GM23338 (cell line): ENCODE measurements at regions not wholly inside any gene's neighbourhood (a gene's known extent, or its start where the extent isn't known, plus 50 kb on each side); places are given as distances from the start of the nearest gene placed in this dataset.

Experiments used
- CREB1 ChIP-seq: fragments of 250-450 bp; sonication (Bioruptor Pico); IDR thresholded peaks from 2 replicates; pipeline ENCODE4 v1.5.0; 2020; ENCODE audit warnings: low read depth, mild to moderate bottlenecking, moderate library complexity
- CTCF ChIP-seq, 2 experiments: fragments of 200-600 bp in 1 of 2; sonication (generic) in 1 of 2; conservative IDR thresholded peaks; 2 replicates each; pipeline versions ENCODE4 v1.5.1 to v1.6.1; 2016 to 2017; ENCODE audit warnings: antibody characterized with exemption in 2 of 2, low read depth in 2 of 2, mild to moderate bottlenecking in 2 of 2, moderate library complexity in 1 of 2
- EZH2 ChIP-seq: fragments of 200-600 bp; sonication (generic); IDR thresholded peaks from one replicate; pipeline ENCODE4 v1.8.0; 2017; ENCODE audit warnings: antibody characterized with exemption, mild to moderate bottlenecking, low read depth; ENCODE audit not compliant: unreplicated experiment
- JUNB ChIP-seq: IDR thresholded peaks from one replicate; pipeline ENCODE4 v1.6.1; 2016; ENCODE audit warnings: antibody characterized with exemption; ENCODE audit not compliant: unreplicated experiment
- POLR2AphosphoS5 ChIP-seq: IDR thresholded peaks from 2 replicates; pipeline ENCODE4 v1.6.1; 2016; ENCODE audit warnings: antibody characterized with exemption, low read depth
- REST ChIP-seq: IDR thresholded peaks from one replicate; pipeline ENCODE4 v1.6.1; 2018; ENCODE audit warnings: antibody characterized with exemption; ENCODE audit not compliant: unreplicated experiment
- STAT1 ChIP-seq: IDR thresholded peaks from one replicate; pipeline ENCODE4 v1.6.1; 2016; ENCODE audit warnings: antibody characterized with exemption; ENCODE audit not compliant: unreplicated experiment
- ZNF114 ChIP-seq: fragments of 250-450 bp; sonication (Bioruptor Pico); IDR thresholded peaks from 2 replicates; pipeline ENCODE4 v1.5.0; 2020; ENCODE audit warnings: mild to moderate bottlenecking, moderate library complexity
- TF ChIP-seq, protein P1 (sequence below): fragments of 250-450 bp; sonication (Bioruptor Pico); IDR thresholded peaks from 2 replicates; pipeline ENCODE4 v1.5.0; 2020; ENCODE audit warnings: mild to moderate bottlenecking, moderate library complexity

DNA sequence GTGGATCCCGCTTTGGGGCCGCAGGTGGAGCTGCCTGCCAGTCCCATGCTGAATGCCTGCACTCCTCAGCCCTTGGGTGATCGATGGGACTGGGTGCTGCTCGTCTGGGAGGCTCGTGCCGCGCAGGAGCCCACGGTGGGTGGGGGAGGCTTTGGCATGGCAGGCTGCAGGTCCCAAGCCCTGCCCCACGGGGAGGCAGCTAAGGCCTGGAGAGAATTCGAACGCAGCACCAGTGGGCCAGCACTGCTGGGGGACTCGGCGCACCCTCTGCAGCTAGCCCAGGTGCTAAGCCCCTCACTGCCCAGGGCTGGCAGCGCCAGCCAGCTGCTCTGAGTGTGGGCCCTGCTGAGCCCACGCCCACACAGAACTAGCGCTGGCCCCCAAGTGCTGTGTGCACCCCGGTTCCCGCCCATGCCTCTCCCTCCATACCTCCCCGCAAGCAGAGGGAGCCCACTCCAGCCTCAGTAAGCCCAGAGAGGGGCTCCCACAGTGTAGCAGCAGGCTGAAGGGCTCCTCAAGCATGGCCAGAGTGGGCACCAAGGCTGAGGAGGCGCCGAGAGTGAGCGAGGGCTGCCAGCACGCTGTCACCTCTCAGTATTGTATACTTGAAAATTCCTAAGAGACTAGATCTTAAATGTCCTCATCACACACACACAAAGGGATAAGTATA lies 1654.2 kb upstream of the SLC39A10 start (continued):
- TF ChIP-seq, protein P1, sequence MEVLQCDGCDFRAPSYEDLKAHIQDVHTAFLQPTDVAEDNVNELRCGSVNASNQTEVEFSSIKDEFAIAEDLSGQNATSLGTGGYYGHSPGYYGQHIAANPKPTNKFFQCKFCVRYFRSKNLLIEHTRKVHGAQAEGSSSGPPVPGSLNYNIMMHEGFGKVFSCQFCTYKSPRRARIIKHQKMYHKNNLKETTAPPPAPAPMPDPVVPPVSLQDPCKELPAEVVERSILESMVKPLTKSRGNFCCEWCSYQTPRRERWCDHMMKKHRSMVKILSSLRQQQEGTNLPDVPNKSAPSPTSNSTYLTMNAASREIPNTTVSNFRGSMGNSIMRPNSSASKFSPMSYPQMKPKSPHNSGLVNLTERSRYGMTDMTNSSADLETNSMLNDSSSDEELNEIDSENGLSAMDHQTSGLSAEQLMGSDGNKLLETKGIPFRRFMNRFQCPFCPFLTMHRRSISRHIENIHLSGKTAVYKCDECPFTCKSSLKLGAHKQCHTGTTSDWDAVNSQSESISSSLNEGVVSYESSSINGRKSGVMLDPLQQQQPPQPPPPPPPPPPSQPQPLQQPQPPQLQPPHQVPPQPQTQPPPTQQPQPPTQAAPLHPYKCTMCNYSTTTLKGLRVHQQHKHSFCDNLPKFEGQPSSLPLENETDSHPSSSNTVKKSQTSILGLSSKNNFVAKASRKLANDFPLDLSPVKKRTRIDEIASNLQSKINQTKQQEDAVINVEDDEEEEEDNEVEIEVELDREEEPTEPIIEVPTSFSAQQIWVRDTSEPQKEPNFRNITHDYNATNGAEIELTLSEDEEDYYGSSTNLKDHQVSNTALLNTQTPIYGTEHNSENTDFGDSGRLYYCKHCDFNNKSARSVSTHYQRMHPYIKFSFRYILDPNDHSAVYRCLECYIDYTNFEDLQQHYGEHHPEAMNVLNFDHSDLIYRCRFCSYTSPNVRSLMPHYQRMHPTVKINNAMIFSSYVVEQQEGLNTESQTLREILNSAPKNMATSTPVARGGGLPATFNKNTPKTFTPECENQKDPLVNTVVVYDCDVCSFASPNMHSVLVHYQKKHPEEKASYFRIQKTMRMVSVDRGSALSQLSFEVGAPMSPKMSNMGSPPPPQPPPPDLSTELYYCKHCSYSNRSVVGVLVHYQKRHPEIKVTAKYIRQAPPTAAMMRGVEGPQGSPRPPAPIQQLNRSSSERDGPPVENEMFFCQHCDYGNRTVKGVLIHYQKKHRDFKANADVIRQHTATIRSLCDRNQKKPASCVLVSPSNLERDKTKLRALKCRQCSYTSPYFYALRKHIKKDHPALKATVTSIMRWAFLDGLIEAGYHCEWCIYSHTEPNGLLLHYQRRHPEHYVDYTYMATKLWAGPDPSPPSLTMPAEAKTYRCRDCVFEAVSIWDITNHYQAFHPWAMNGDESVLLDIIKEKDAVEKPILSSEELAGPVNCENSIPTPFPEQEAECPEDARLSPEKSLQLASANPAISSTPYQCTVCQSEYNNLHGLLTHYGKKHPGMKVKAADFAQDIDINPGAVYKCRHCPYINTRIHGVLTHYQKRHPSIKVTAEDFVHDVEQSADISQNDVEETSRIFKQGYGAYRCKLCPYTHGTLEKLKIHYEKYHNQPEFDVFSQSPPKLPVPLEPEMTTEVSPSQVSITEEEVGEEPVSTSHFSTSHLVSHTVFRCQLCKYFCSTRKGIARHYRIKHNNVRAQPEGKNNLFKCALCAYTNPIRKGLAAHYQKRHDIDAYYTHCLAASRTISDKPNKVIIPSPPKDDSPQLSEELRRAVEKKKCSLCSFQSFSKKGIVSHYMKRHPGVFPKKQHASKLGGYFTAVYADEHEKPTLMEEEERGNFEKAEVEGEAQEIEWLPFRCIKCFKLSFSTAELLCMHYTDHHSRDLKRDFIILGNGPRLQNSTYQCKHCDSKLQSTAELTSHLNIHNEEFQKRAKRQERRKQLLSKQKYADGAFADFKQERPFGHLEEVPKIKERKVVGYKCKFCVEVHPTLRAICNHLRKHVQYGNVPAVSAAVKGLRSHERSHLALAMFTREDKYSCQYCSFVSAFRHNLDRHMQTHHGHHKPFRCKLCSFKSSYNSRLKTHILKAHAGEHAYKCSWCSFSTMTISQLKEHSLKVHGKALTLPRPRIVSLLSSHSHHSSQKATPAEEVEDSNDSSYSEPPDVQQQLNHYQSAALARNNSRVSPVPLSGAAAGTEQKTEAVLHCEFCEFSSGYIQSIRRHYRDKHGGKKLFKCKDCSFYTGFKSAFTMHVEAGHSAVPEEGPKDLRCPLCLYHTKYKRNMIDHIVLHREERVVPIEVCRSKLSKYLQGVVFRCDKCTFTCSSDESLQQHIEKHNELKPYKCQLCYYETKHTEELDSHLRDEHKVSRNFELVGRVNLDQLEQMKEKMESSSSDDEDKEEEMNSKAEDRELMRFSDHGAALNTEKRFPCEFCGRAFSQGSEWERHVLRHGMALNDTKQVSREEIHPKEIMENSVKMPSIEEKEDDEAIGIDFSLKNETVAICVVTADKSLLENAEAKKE (CRISPR knock-in tag) = no peak
- TF ChIP-seq STAT1 = no peak
- TF ChIP-seq REST = no peak
- no peak for TF ChIP-seq EZH2
- TF ChIP-seq CREB1 = no peak
- TF ChIP-seq CTCF (conservative IDR thresholded peaks at IDR 0.05; ENCODE audit: low read depth in 2 of 2) = no peak
- no peak for TF ChIP-seq POLR2AphosphoS5
- no peak for TF ChIP-seq JUNB
- TF ChIP-seq ZNF114 (CRISPR knock-in tag) = no peak
